GM20431 (cell line): ENCODE measurements at regions not wholly inside any gene's neighbourhood (a gene's known extent, or its start where the extent isn't known, plus 50 kb on each side); places are given as distances from the start of the nearest gene placed in this dataset.
"Not testable (repeated sequence)": the region's sequence is repeated elsewhere in the genome, so short reads cannot be mapped to it uniquely, and the experiment has no call there.

Experiments
- in situ Hi-C: fragments of 300-500 bp; cut with MseI, MboI; formaldehyde crosslinking; loops from one replicate; pipeline ENCODE4 v1.15.0; 2020; ENCODE audit warnings: low sequenced_read_pairs; ENCODE audit not compliant: unreplicated experiment

DNA sequence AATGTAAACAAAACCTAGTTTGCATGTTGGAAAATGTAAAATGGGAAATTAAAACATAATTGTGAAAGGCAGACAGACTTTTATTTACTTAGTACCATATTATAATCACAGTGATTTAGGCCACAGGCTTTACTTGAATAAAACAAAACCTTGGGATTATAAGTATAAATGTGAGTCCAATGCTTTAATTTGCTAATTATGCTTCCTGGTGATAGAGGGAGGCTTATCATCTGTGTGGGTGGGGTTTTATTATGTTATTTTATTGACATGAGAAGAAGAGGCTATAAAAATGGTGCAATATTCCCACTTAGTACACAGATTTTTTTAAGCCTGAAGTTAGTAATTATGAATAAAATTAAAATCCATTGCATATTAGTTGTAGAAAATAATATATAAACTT, 248.3 kb upstream of the TBL1XR1 start:
- in situ Hi-C loops: no loop called here

DNA sequence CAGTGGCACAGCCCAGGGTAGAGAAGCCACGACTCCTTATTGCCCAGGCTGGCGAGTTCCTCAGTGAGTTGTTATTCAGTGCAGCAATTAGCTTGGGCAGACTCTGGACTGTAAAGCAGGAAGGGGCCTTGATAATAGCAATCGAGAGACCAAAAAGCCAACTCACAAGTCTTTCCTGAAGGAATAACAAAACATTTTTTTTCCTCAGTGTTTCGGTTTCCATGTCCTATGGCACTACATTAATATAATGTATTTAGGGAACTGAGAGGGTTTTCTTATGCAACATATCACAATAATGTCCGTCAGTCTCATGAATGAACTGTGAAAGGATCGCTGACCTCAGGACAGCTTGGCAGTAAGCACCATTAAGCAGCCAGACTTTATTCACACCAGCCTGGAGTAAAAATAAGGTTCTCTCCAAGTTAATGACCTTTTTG, 248.9 kb upstream of the TBL1XR1 start:
- in situ Hi-C loops: no loop called here

- in situ Hi-C loops: no loop called here
Observed at GRCh38 chr3:177447938-177448337, 250.7 kb upstream of the TBL1XR1 start.

GRCh38 chr3:177448987-177449359, 251.7 kb upstream of the TBL1XR1 start:
- in situ Hi-C loops: no loop called here

DNA sequence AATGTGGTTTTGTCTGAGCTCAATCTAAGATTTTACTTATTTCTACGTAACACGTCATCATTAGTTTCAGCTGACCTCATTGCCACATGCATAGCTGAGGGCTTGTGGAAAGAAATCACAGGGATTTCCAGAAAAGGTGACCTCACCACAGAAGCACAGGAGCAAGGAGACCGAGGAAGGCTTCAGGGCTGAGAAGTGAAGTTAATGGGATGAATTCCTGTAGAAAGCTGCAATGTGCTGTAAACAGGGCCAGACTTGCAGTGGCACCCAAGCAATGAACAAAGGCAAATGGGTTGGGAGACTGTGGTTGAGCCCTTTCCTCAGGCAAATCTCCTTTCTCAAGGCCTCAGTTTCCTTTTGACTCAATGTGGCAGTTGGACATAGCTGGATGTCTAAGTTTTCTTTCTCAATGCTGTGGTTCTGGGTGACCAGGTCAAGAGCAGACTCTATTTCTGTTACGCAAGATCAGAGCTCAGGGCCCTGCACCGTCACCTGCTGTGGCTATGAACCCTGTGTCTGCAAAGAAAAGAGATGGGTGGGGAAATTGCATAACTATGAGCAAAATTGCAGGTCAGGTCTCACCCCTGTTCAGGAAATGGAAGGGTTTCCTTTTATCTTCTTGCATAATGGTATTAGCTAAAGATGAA, 252.2 kb upstream of the TBL1XR1 start:
- in situ Hi-C loops: no loop called here

DNA sequence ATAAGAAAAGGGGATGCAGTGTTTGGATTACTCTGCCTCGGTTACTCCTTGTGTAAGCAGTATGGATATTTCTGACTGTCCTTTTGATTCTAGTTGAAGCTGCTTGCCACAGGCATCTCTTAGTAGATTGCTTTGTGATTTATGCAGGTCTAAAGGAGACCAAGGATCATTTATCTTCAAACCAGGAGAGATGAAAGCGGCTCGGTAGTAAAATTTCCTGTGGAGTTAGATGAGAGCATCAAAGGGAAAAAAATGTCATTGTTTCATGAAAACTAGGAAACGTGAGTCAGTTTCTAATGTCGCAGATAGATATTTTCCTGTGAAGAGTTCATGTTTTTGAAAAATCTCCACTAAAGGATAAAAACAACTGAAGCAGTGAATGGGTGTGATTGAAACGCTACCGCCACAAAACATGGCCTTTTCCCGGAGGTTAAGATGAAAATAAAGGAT, 254.0 kb upstream of the TBL1XR1 start:
- in situ Hi-C loops: no loop called here

DNA sequence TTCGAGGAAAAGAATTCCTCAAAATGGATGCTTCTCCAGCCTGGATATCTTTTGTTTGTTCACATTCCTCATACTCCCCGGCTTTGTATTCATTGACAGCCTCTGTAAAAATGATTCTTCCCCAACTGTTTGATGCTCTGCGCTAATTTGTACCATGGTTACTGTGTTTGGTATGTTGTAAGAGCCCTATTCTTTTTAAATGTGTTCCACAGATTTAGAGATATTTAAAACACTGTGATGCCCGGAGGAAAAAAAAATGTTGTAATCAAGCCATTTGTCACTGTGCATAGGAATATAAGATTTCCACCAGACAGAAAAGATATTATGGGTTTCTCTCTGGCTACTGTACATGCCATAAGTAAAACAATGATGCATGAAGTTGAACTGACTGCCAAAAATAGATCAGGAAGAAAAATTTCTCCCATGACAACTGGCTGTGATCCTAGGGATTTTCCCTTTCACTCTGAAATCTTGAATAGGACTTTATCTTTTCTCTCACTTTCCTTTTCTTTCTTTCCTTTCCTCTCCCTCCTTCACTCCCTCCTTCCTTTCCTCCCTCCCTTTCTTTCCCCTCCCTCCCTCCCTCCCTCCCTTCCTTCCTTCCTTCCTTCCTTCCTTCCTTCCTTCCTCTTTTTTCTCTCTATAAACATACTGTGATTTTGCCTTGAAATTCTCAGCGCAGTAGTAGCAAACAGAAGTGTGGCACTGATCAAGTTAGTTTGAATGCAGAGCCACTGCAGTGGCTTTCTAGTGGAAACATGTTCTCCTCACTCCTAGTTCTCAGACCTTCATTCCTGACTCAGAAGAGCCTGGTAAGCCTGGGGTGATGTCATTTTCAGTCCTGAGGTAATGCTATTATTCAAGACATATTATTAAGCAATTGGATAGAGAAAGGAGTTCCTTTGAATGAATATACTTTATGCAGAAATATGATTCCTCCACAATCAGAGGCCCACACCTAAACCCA, 254.9 kb upstream of the TBL1XR1 start:
- in situ Hi-C loops: no loop called here

- in situ Hi-C loops: no loop called here
Observed at GRCh38 chr3:177452831-177453450, 255.7 kb upstream of the TBL1XR1 start.

- in situ Hi-C loops: no loop called here
Observed at GRCh38 chr3:177453451-177453844, 256.2 kb upstream of the TBL1XR1 start.

- in situ Hi-C loops: not testable (repeated sequence)
Observed at GRCh38 chr3:177457204-177457603, 259.9 kb upstream of the TBL1XR1 start.

- in situ Hi-C loops: no loop called here
Observed at GRCh38 chr3:177459401-177459800, 262.1 kb upstream of the TBL1XR1 start.

GRCh38 chr3:177460047-177460446, 262.8 kb upstream of the TBL1XR1 start:
- in situ Hi-C loops: no loop called here

DNA sequence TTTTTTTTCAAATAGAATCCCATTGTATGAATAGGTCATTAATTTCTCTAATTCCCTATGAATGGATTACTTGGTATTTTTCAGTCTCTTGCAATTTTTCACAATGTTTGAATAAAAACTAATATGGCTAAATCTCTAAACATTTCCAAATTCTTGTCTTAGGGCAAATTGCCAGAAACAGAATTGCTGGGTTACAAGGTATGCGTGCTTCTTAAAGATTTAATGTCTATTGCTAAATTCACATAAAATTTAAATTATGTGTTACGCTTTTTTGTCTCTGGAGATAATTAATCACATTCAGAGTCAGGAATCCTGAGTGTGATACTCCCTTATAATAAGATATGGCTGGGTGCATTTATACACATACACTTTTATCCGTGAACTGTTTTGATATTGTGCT, 264.5 kb upstream of the TBL1XR1 start:
- in situ Hi-C loops: no loop called here

GRCh38 chr3:177463341-177463740, 266.1 kb upstream of the TBL1XR1 start:
- in situ Hi-C loops: not testable (repeated sequence)

- in situ Hi-C loops: no loop called here
Observed at GRCh38 chr3:177463863-177464262, 266.6 kb upstream of the TBL1XR1 start.

GRCh38 chr3:177464392-177465256, 267.3 kb upstream of the TBL1XR1 start:
- in situ Hi-C loops: no loop called here

- in situ Hi-C loops: no loop called here
Observed at GRCh38 chr3:177465257-177465642, 268.0 kb upstream of the TBL1XR1 start.

DNA sequence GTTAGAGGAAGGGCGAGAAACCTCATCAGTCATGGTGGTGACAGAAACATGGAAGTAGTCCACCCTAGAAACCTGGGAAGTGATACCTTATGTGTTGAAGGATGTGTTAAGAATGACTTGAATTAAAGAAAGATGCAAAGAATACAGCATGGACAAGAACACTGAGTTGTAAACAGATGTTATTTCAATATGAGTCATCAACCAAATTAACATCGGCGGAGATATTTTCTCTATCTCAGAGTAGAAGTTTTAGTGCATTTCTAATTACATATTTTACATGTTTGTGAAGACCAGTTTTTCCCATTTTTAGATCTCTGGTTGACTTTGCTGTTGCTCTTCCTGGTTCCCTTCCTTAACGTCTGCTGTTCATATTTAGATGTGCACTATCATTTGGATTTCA, 268.8 kb upstream of the TBL1XR1 start:
- in situ Hi-C loops: no loop called here

GRCh38 chr3:177466622-177467021, 269.3 kb upstream of the TBL1XR1 start:
- in situ Hi-C loops: not testable (repeated sequence)
